OCI-LY7 (cell line): ENCODE measurements at regions not wholly inside any gene's neighbourhood (a gene's known extent, or its start where the extent isn't known, plus 50 kb on each side); places are given as distances from the start of the nearest gene placed in this dataset.

ENCODE experiments used
- BruUV-seq: library from RNA; stranded (reverse); fragments of 400-500 nt; replicated peaks from 2 replicates; lab custom pipeline; 2021; lab: Mats Ljungman, UMichigan
- CTCF ChIA-PET: fragments of 300-600 bp; sonication (Branson Sonifier 250); formaldehyde crosslinking; loops from one replicate; lab custom pipeline; 2022; ENCODE audit warnings: antibody characterized with exemption; ENCODE audit not compliant: unreplicated experiment; lab: Charles Lee
- POLR2A ChIA-PET: fragments of 300-600 bp; sonication (Branson Sonifier 250); formaldehyde crosslinking; loops from one replicate; lab custom pipeline; 2022; ENCODE audit warnings: antibody characterized with exemption; lab: Charles Lee
- DNase-seq: peaks from one replicate; pipeline ENCODE4 v3.0.0-alpha.2; 2015; ENCODE audit warnings: low spot score
- H2AFZ ChIP-seq: fragments of 200-600 bp; sonication (generic), shearing (Covaris generic); 2 replicates; pipeline ENCODE4 v1.6.1; 2014; ENCODE audit warnings: mild to moderate bottlenecking, antibody characterized with exemption, low read length, moderate library complexity
- H3K27ac ChIP-seq: fragments of 200-600 bp; sonication (generic); 2 replicates; pipeline ENCODE4 v1.5.1; 2014; ENCODE audit warnings: mixed run types, low read depth, mild to moderate bottlenecking, moderate library complexity, low read length, inconsistent platforms; ENCODE audit not compliant: poor library complexity, severe bottlenecking
- H3K36me3 ChIP-seq: fragments of 200-600 bp; sonication (generic); 2 replicates; pipeline ENCODE4 v1.6.1; 2014; ENCODE audit warnings: mild to moderate bottlenecking, antibody characterized with exemption, low read length, moderate library complexity, mixed read lengths; ENCODE audit not compliant: insufficient read depth
- H3K4me1 ChIP-seq: fragments of 200-600 bp; sonication (generic); 2 replicates; pipeline ENCODE4 v1.5.1; 2014; ENCODE audit warnings: mild to moderate bottlenecking, low read length; ENCODE audit not compliant: insufficient read depth, poor library complexity, severe bottlenecking
- H3K4me2 ChIP-seq: fragments of 200-600 bp; sonication (generic); 2 replicates; pipeline ENCODE4 v1.6.1; 2014; ENCODE audit warnings: mild to moderate bottlenecking, low read length
- H3K4me3 ChIP-seq: fragments of 200-600 bp; sonication (generic); 2 replicates; pipeline ENCODE4 v1.5.1; 2014; ENCODE audit warnings: mild to moderate bottlenecking, low read depth, low read length; ENCODE audit not compliant: poor library complexity, severe bottlenecking
- H3K79me2 ChIP-seq: fragments of 200-600 bp; sonication (generic); 2 replicates; pipeline ENCODE4 v1.6.1; 2016; ENCODE audit warnings: low read depth, mild to moderate bottlenecking, low read length, moderate library complexity, mixed read lengths; ENCODE audit not compliant: insufficient read depth
- H3K9me2 ChIP-seq: fragments of 200-600 bp; sonication (generic); 2 replicates; pipeline ENCODE4 v1.6.1; 2016; ENCODE audit warnings: mild to moderate bottlenecking, low read length, mixed read lengths; ENCODE audit not compliant: insufficient read depth
- H3K9me3 ChIP-seq: fragments of 200-600 bp; sonication (generic); 2 replicates; pipeline ENCODE4 v1.6.1; 2014; ENCODE audit warnings: mild to moderate bottlenecking, mixed run types, low read length, mixed read lengths
- H4K20me1 ChIP-seq: fragments of 200-600 bp; sonication (generic); 2 replicates; pipeline ENCODE4 v1.6.1; 2014; ENCODE audit warnings: mild to moderate bottlenecking, antibody characterized with exemption, low read length, moderate library complexity, mixed read lengths; ENCODE audit not compliant: insufficient read depth
- CTCF ChIP-seq: fragments of 200-600 bp; sonication (generic); conservative IDR thresholded peaks from 2 replicates; pipeline ENCODE4 v1.5.1; 2014; ENCODE audit warnings: mild to moderate bottlenecking, antibody characterized with exemption, low read length, moderate library complexity, mixed read lengths
- EZH2phosphoT487 ChIP-seq: fragments of 200-600 bp; sonication (generic); IDR thresholded peaks from 2 replicates; pipeline ENCODE4 v1.6.1; 2018; ENCODE audit warnings: low read depth, borderline replicate concordance, mild to moderate bottlenecking, mixed run types, antibody characterized with exemption, low read length, moderate library complexity, mixed read lengths
- intact Hi-C: fragments of 100-400 bp; cut with micrococcal nuclease; formaldehyde crosslinking; loops from one replicate; pipeline ENCODE4 v1.10.0; 2022; ENCODE audit not compliant: unreplicated experiment

GRCh38 chr15:68497206-68497910, 65.4 kb upstream of the ITGA11 start:
- no peaks in the 10 kb centered on the region for H3K79me2 ChIP-seq
- no peak overlapping the region for H3K4me3 ChIP-seq
- H3K27ac ChIP-seq, result no peak overlapping the region
- POLR2A ChIA-PET, result interaction anchor here (0.7 to 1.0 kb wide), 2 partner anchors 18 to 436 kb away, joined by 3 read pairs; no protein-coding TSS in a partner anchor
- H2AFZ ChIP-seq, result no peak overlapping the region
- H3K9me2 ChIP-seq, result no peaks in the 10 kb centered on the region
- TF ChIP-seq EZH2phosphoT487, result no peak
- TF ChIP-seq CTCF, result no peak
- DNase-seq, result no peak
- CTCF ChIA-PET, result no interaction called here
- intact Hi-C loops, result no loop called here
- H4K20me1 ChIP-seq, result no peaks in the 10 kb centered on the region
- no peaks in the 10 kb centered on the region for H3K36me3 ChIP-seq
- H3K4me2 ChIP-seq, result no peak overlapping the region
- BruUV-seq, result no TSS peak
- H3K9me3 ChIP-seq, result no peaks in the 10 kb centered on the region
- H3K4me1 ChIP-seq, result no peaks in the 10 kb centered on the region

- ChIA-PET POLR2A (no interaction called here), CTCF (no interaction called here)
- Histone ChIP-seq H3K79me2 (no peaks in the 10 kb centered on the region), H2AFZ (no peak overlapping the region), H3K9me3 (no peaks in the 10 kb centered on the region), H3K4me3 (no peak overlapping the region), H4K20me1 (no peaks in the 10 kb centered on the region), H3K9me2 (no peaks in the 10 kb centered on the region), H3K36me3 (no peaks in the 10 kb centered on the region), H3K4me1 (no peaks in the 10 kb centered on the region), H3K27ac (no peak overlapping the region), H3K4me2 (no peak overlapping the region)
- intact Hi-C loops, result no loop called here
- TF ChIP-seq EZH2phosphoT487 (no peak), CTCF (no peak)
- BruUV-seq, result no TSS peak
- no peak for DNase-seq
Measured at GRCh38 chr15:68498076-68498475, 66.1 kb upstream of the ITGA11 start.

GRCh38 chr15:68499620-68500312, 67.8 kb upstream of the ITGA11 start:
- no peak overlapping the region for H3K4me2 ChIP-seq
- CTCF ChIA-PET, result no interaction called here
- POLR2A ChIA-PET, result no interaction called here
- H3K9me3 ChIP-seq, result no peaks in the 10 kb centered on the region
- no TSS peak for BruUV-seq
- no peaks in the 10 kb centered on the region for H3K36me3 ChIP-seq
- no peak overlapping the region for H3K27ac ChIP-seq
- TF ChIP-seq CTCF (no peak), EZH2phosphoT487 (no peak)
- intact Hi-C loops, result no loop called here
- no peak overlapping the region for H2AFZ ChIP-seq
- H3K4me3 ChIP-seq, result no peak overlapping the region
- no peaks in the 10 kb centered on the region for H3K79me2 ChIP-seq
- no peak for DNase-seq
- no peaks in the 10 kb centered on the region for H3K4me1 ChIP-seq
- no peaks in the 10 kb centered on the region for H4K20me1 ChIP-seq
- no peaks in the 10 kb centered on the region for H3K9me2 ChIP-seq
